Liver (tissue), 3 donors: ENCODE measurements at regions not wholly inside any gene's neighbourhood (a gene's known extent, or its start where the extent isn't known, plus 50 kb on each side); places are given as distances from the start of the nearest gene placed in this dataset.

Experiments used
- EGR1 ChIP-seq, 2 donors: IDR thresholded peaks; 2 replicates each; pipeline ENCODE4 v1.6.1; 2016 to 2018; ENCODE audit warnings: antibody characterized with exemption in 2 of 2, low read depth in 2 of 2
- HNF4A ChIP-seq, 2 donors: conservative IDR thresholded peaks; 2 replicates each; pipeline ENCODE4 v1.6.1; 2016; ENCODE audit warnings: antibody characterized with exemption in 2 of 2, mild to moderate bottlenecking in 2 of 2
- HNF4G ChIP-seq: IDR thresholded peaks from 2 replicates; pipeline ENCODE4 v1.6.1; 2016; ENCODE audit warnings: antibody characterized with exemption
- JUND ChIP-seq, 2 donors: IDR thresholded peaks; 2 replicates each; pipeline ENCODE4 v1.6.1; 2016; ENCODE audit warnings: antibody characterized with exemption in 2 of 2
- MAX ChIP-seq: IDR thresholded peaks from 2 replicates; pipeline ENCODE4 v1.6.1; 2016; ENCODE audit warnings: antibody characterized with exemption
- RAD21 ChIP-seq, 2 donors: IDR thresholded peaks; 2 replicates each; pipeline ENCODE4 v1.6.1; 2016; ENCODE audit warnings: antibody characterized with exemption in 2 of 2, mild to moderate bottlenecking in 2 of 2
- REST ChIP-seq: IDR thresholded peaks from 2 replicates; pipeline ENCODE4 v1.6.1; 2016; ENCODE audit warnings: antibody characterized with exemption, mild to moderate bottlenecking
- RXRA ChIP-seq, 2 donors: IDR thresholded peaks; 2 replicates each; pipeline ENCODE4 v1.6.1; 2017 to 2018; ENCODE audit warnings: antibody characterized with exemption in 2 of 2, mild to moderate bottlenecking in 1 of 2
- SP1 ChIP-seq: IDR thresholded peaks from 2 replicates; pipeline ENCODE4 v1.6.1; 2018; ENCODE audit warnings: antibody characterized with exemption, mild to moderate bottlenecking
- TAF1 ChIP-seq: conservative IDR thresholded peaks from 2 replicates; pipeline ENCODE4 v1.6.1; 2016; ENCODE audit warnings: antibody characterized with exemption, mild to moderate bottlenecking
- YY1 ChIP-seq: IDR thresholded peaks from 2 replicates; pipeline ENCODE4 v1.6.1; 2016; ENCODE audit warnings: antibody characterized with exemption, mild to moderate bottlenecking
- TF ChIP-seq, protein P1 (sequence below): fragments of 150-350 bp; IDR thresholded peaks from 2 replicates; pipeline ENCODE4 v1.5.1; 2017; ENCODE audit warnings: improper control_type of control experiment, low read depth, low read length; ENCODE audit not compliant: missing input control
- donor health status: healthy.
- donor health status: healthy.

GRCh38 chr3:31295150-31295765 lies 237.5 kb upstream of the STT3B start:
- TF ChIP-seq, protein P1, sequence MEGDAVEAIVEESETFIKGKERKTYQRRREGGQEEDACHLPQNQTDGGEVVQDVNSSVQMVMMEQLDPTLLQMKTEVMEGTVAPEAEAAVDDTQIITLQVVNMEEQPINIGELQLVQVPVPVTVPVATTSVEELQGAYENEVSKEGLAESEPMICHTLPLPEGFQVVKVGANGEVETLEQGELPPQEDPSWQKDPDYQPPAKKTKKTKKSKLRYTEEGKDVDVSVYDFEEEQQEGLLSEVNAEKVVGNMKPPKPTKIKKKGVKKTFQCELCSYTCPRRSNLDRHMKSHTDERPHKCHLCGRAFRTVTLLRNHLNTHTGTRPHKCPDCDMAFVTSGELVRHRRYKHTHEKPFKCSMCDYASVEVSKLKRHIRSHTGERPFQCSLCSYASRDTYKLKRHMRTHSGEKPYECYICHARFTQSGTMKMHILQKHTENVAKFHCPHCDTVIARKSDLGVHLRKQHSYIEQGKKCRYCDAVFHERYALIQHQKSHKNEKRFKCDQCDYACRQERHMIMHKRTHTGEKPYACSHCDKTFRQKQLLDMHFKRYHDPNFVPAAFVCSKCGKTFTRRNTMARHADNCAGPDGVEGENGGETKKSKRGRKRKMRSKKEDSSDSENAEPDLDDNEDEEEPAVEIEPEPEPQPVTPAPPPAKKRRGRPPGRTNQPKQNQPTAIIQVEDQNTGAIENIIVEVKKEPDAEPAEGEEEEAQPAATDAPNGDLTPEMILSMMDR: no peak
- no peak for TF ChIP-seq HNF4G
- no peak for TF ChIP-seq REST
- TF ChIP-seq JUND (IDR thresholded peaks at IDR 0.05): no peak
- TF ChIP-seq RAD21 (IDR thresholded peaks at IDR 0.05): no peak
- no peak for TF ChIP-seq SP1
- no peak for TF ChIP-seq HNF4A (conservative IDR thresholded peaks at IDR 0.05)
- TF ChIP-seq YY1: no peak
- TF ChIP-seq RXRA (IDR thresholded peaks at IDR 0.05): no peak
- TF ChIP-seq MAX: no peak
- TF ChIP-seq EGR1 (IDR thresholded peaks at IDR 0.05; ENCODE audit: low read depth in 2 of 2): no peak
- no peak for TF ChIP-seq TAF1
